NCI-H2107 treated with DMSO at 0.1 percent for 48 hours (cell line): ENCODE measurements at regions not wholly inside any gene's neighbourhood (a gene's known extent, or its start where the extent isn't known, plus 50 kb on each side); places are given as distances from the start of the nearest gene placed in this dataset.
"Not testable (repeated sequence)": the region's sequence is repeated elsewhere in the genome, so short reads cannot be mapped to it uniquely, and the experiment has no call there.

Source experiments
- DNase-seq: peaks from one replicate; lab custom pipeline; 2025; ENCODE audit not compliant: unreplicated experiment; lab: John Stamatoyannopoulos, UW

DNA sequence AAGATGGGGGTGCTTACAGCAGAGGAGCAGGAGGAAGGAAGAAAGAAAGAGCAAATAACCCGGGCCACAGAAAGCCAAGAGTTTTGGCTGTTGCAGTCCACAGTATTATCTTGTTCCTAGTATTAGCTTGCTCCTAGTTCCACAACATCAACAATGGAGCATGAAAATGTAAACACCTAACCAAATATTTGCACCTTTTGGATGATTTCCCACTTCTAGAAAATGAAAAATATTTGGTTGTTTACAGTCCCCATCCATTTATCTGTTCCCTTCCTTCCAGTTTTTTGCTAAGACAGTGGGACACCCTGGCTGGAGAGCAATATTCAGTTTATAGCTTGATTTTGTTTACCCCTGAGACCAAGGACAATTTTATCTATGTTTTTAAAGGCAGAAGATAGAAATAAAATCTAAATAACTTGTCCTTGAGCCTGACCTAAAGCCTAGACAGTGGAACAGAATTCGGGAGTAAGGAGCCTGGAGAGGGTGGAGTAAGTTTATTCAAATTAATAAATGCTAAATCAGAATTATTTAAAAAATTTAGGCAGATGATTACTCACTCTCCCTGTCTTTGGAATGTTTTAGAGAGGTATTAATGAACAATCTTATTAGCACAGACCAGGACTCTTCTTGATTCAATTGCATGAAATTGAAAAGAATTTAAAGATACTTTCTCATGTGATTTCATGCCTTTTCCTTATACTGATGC, 51.6 kb downstream of the RESF1 start:
- no peak for DNase-seq

- DNase-seq: no peak
Measured at GRCh38 chr12:32012249-32012785, 53.1 kb downstream of the RESF1 start.

GRCh38 chr12:32015036-32015435, 55.8 kb downstream of the RESF1 start:
- DNase-seq: no peak

- DNase-seq: no peak
Measured at GRCh38 chr12:32016680-32017482, 57.7 kb downstream of the RESF1 start.

- DNase-seq: no peak
Measured at GRCh38 chr12:32021346-32021773, 62.1 kb downstream of the RESF1 start.

GRCh38 chr12:32022387-32022786, 63.2 kb downstream of the RESF1 start:
- DNase-seq: not testable (repeated sequence)

GRCh38 chr12:32023861-32024260, 64.6 kb downstream of the RESF1 start:
- DNase-seq: not testable (repeated sequence)

DNA sequence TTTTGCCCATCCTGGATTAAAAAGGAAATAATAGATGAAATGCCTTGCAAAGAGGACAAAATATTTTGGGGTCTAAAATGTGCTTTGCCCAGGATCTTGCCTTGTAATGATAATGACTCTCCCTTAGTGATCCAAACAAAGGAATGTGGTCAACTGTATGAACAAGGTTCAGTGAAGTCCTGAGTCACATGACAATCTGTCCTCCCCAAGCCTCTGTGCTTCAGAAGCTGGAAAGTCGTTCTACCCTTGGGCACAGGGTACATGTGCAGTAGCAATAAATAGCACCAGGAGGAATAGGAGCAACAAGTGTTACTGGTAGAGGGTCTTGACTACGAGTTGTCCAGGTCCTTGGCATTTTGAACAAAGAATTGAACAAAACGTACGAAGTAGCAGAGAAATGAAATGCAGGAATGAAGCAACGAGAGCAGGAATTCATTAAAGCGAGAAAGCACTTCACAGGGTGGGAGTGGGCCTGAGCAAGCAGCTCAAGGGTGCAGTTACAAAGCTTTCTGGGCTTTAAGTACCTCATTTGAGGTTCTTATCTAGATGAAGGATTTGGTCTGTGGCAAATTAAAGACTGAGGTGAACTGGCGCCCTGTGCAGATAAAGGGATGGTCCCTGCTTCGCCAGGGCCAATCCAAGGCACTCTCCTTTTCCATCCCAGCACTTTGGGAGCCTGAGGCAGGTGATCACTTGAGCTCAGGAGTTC, 65.8 kb downstream of the RESF1 start:
- DNase-seq: no peak

- no peak for DNase-seq
Measured at GRCh38 chr12:32025906-32026305, 66.7 kb downstream of the RESF1 start.

DNA sequence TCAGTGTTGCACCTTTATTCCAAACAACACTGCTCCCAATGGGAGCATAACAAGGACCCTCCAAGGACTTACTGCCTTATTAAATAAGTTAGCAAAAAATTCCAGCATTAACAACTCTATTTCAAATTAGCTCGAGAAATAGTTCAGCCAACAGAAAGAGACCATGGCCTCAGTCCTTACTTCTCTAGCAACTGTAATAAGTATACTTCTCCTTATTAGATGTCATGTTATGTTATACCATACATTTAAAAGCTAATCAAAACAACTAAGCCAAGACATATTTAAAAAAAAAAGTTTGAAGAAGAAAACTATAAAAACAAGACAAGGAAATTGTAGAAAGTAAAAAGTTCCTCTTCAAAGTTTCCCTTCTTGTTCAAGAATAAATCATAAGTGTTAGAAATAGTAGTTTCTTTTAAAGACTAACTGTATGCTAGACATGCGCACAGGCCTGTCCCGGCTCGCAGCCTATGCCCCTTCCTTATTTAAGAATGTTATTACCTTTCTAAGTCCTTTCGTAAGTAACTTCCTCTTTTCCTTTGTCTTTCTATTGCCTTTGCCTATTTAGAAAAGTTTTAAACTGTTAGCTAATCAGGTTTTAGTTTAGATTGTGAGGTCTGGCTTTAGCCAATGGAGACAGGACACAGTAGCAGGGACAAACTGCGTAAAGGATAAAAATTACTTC, 68.6 kb downstream of the RESF1 start:
- DNase-seq: no peak

DNA sequence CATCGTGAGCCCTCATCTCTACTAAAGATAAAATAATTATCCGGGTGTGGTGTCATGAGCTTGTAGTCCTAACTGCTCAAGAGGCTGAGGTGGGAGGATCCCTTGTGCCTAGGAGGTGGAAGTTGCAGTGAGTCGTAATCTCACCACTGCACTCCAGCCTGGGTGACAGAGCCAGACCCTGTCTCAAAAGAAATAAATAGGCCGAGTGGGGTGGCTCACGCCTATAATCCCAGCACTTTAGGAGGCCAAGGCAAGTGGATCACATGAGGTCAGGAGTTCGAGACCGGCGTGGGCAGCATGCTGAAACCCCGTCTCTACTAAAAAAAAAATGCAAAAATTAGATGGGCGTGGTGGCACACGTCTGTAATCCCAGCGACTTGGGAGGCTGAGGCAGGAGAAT, 70.9 kb downstream of the RESF1 start:
- no peak for DNase-seq

- no peak for DNase-seq
Measured at GRCh38 chr12:32030676-32031075, 71.5 kb downstream of the RESF1 start.

- DNase-seq: no peak
Measured at GRCh38 chr12:32031109-32031508, 71.9 kb downstream of the RESF1 start.

DNA sequence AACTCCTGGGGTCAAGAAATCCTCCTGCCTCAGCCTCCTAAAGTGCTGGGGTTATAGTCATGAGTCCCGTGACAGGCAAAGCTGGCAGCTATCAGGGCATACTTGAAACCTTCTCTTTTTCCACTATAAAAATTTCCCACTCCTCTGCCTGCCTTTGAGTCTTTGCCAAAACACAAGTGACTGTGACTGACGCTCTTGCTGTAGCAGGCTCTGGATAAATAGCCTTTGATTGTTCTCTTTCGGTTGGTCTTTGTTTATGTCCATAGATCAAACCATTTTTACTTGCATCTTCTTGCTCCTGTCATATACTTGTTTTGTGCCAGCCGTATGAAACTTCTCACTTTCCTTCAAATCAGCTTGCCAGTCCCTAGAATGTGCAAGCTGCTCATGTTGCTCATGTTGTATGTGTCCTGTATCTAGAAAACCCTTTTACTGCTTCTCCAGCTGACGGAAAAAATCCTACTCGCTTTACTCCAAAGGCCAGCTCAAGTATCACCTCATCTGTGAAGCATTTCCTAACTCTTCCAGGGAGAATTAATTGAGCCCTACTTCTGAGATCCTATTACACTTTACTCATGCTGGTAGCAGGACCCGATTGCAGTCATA, 73.1 kb downstream of the RESF1 start:
- peak; percentile 96 for DNase-seq

DNA sequence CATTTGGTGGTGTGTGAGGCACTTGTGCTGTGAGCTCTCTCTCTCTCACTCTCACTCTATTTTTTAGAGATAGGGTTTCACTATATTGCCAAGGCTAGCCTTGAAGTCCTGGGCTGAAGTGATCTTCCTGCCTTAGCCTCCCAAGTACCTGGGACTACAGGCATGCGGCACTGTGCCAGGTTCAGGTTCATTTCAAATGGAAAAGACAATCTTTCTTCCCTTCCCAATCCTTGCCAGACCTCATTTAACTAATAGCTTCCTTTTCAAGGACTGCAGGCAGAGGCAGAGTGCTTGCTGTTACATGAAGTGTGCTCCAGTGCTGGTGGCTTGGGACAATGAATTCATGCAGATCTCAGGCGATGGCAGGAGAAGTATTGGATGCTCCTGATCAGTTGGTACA, 73.2 kb upstream of the BICD1 start:
- peak; percentile 33 for DNase-seq

GRCh38 chr12:32034045-32034444, 72.6 kb upstream of the BICD1 start:
- DNase-seq: no peak

DNA sequence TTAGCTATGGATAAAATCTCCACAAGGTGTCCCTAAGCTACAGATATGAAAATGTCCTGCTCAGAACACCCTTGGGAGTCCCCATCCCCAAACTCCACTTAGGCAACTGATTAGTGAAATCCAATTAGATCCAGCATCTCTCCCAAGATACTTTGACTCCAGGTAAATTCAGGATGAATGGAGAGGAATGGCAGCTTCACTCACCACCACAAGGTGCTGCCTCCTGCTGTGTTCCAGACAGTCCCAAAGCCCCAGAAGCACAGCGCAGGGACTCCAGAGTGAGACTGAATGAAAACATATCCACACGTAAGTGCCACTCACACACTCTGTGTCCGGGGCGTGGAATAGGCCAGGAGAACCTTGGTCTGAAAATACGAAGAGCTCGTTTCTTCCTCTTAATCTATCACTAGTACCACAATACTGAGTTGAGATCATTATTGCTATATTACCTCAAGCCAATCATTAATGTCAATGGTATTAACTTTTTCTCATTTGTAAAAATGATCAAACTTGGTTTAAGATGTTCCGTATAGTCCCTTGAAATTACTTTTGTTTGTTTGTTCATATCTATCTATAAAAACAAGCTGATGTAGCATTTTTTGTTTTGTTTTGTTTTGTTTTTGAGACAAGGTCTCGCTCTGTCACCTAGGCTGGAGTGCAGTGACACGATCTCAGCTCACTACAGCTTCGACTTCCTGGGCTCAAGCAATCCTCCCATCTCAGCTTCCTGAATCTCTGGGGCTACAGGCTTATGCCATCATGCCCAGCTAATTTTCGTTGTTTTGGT, 70.0 kb upstream of the BICD1 start:
- DNase-seq: no peak

DNA sequence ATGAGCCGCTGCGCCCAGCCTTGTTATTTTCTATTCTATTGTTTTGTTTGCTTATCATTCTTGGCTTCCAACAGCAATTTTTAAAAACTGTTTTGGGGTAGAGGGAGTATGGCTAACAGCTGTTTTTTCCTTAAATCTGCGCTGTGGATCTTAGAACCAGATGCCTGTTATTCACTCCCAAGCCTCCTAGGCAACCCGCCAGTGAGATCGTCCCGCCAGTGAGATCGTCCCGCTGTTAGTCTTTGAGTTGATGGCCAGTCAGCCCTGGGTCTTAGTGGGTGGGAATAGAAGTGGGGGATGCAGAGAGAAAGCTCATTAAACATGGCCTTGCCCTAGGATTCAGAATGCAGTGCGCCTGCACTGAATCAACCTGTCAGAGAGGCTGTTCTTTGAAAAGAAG, 67.3 kb upstream of the BICD1 start:
- no peak for DNase-seq

GRCh38 chr12:32039917-32040575, 66.6 kb upstream of the BICD1 start:
- no peak for DNase-seq
